GM21423 (cell line): ENCODE measurements at regions not wholly inside any gene's neighbourhood (a gene's known extent, or its start where the extent isn't known, plus 50 kb on each side); places are given as distances from the start of the nearest gene placed in this dataset.
A peak's percentile ranks its signal among the peaks of the same experiment; 100 is the strongest.
"Not testable (repeated sequence)": the region's sequence is repeated elsewhere in the genome, so short reads cannot be mapped to it uniquely, and the experiment has no call there.

ENCODE experiments used
- ATAC-seq: cut with Tn5 transposase; IDR thresholded peaks from one replicate; pipeline ENCODE4 v1.9.1; 2021; ENCODE audit warnings: mild to moderate bottlenecking, moderate library complexity; ENCODE audit not compliant: unreplicated experiment

- ATAC-seq: no peak
Observed at GRCh38 chr7:106354822-106355221, 70.0 kb upstream of the NAMPT start.

GRCh38 chr7:106353944-106354343, 69.2 kb upstream of the NAMPT start:
- no peak for ATAC-seq

DNA sequence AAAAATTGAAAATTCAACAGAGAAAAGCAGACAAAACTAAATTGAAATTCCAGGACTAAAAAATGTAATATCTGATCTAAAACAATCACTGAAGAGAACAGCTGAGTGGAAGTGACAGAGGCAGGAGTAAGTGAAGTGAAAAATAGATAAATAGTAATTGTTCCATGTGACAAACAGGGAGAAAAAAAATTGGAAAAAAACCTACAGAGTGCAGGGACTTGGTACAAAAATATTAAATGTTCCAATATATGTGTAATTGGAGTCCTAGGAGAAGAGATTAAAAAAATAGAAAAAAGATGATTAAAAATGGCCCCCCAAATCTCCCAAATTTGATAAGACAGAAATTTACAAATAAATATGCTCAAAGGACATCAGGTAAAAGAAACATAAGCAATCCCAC, 63.4 kb upstream of the NAMPT start:
- ATAC-seq: no peak

DNA sequence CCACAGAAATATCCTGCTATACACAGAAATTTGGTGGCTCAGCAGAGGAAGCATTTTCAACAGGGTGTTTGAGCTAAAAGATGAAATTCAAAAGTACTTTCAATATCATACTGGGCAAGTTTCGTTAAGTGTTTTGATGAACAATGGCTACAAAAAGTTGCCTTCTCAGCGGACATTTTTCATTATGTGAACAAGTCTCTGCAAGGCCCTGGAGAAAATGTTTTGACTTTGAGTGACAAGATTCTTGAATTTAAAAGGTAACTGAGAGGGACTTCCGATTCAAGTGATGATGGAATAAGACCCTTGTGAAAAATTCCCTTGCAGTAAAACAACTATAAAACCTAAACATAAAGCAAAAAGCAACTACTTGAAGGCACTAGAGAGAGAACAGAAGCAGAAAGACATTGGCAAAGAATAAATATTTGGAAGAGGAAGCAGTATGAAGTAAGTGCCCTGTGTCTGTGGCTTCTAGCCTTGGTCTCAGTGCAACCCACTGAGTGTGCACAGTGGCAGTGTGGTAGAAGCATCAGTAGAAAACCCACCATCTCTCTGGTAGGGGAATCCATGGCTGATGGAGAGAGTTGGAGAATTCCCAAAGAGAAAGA, 62.5 kb upstream of the NAMPT start:
- no peak for ATAC-seq

DNA sequence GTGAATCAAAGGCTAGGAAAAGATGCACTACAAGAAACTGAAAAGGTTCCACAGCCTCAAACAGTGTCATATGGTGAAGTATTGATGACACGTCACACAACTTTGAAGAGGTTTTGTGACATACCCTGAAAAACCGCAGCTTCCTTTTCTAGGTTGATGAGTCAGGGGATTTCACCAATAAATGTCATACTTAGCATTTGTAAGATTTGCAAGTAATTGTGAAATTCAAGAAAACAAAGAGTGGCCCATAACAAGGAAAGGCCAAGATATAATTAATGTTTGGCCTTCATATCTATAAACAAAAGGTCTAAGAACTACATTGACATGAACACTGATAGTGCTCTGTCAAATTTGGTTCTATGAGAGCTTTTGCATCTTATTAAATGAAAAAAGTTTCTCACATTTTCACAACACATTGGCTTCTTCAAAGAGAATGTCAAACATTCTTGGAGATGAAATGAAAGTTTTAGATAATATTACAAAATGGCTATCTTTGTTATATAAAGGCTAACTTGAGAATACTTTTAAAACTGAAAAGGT, 62.0 kb upstream of the NAMPT start:
- peak; percentile 91 for ATAC-seq

GRCh38 chr7:106346167-106346677, 61.4 kb upstream of the NAMPT start:
- no peak for ATAC-seq

- ATAC-seq: peak; percentile 29
Observed at GRCh38 chr7:106345421-106346166, 60.8 kb upstream of the NAMPT start.

DNA sequence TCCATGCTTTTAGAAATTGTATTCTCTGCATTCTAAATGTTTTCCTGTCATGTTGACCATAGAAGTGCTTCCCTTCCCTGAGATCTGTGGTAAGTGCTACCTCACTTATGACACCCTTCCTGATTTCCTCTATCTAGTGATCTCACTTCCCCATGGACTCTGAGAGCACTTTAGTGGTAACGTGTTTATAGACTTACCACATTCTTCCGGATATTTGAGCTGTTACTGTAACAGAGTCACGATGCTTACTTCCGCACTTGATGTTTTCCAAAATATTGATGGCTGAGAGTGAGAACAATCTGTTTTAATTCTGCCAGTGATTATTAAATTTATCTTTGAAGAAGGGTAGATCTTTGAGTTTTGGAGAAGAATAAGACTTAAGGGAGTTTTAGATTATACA, 60.1 kb upstream of the NAMPT start:
- ATAC-seq: no peak

- ATAC-seq: no peak
Observed at GRCh38 chr7:106344211-106344610, 59.4 kb upstream of the NAMPT start.

- ATAC-seq: not testable (repeated sequence)
Observed at GRCh38 chr7:106342049-106342448, 57.3 kb upstream of the NAMPT start.

DNA sequence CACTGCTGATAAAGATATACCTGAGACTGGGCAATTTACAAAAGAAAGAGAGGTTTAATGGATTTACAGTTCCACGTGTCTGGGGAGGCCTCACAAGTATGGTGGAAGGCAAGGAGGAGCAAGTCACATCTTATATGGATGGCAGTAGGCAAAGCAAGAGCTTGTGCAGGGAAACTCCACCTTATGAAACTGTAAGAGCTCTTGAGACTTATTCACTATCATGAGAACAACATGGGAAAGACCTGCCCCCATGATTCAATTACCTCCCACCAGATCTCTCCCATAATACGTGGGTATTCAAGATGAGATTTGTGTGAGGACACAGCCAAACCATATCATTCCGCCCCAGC, 55.4 kb upstream of the NAMPT start:
- ATAC-seq: not testable (repeated sequence)

- ATAC-seq: no peak
Observed at GRCh38 chr7:106339513-106340246, 54.9 kb upstream of the NAMPT start.

DNA sequence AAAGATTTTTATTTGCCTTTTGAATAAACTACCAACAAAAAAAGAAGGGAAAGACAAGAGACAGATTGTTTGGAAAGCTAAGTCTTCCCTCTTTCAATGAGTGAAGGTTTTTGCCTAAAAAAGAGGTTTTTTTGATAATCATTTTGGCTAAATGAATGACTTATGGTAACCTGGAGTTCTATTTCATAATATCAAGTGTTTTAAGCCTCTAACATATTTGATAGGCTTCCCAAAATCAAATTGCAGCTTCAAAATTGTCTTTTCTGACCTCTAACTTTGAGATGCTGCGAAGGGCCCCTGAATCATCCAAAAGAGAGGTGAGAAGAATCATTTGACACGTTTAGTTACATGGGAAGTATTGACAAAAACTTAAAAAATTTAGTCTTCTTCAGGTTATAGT, 53.0 kb upstream of the NAMPT start:
- ATAC-seq: no peak

DNA sequence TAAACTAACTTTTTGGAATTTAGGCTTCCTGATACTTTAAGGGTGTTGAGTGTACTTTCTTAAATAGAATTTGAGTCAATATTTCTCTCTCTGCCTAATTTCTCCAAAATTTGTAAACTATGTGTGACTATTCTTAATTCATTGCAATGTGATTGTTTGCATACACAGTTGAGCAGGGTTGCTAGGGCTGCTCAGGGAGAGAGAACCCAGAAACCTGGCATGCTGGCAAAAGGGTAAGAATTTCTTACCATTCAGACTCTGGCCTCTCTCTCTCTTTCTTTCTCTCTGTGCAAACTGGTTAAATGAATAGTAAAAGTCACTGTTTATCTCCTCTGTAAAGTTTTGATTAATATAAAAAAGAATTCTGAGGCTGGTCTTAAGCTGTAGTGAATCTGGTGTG, 51.0 kb upstream of the NAMPT start:
- ATAC-seq: no peak
